Endodermal cell (in vitro differentiated cells): ENCODE measurements at regions not wholly inside any gene's neighbourhood (a gene's known extent, or its start where the extent isn't known, plus 50 kb on each side); places are given as distances from the start of the nearest gene placed in this dataset.
A peak's percentile ranks its signal among the peaks of the same experiment; 100 is the strongest.

Experiments
- DNase-seq: peaks from one replicate; pipeline ENCODE4 v3.0.0-alpha.2; 2017
- H3K27ac ChIP-seq: 2 replicates; pipeline ENCODE4 v1.5.1; 2013; ENCODE audit warnings: mild to moderate bottlenecking, low read depth, low read length, moderate library complexity
- H3K27me3 ChIP-seq: 2 replicates; pipeline ENCODE4 v1.6.1; 2013; ENCODE audit warnings: mild to moderate bottlenecking, low read length, moderate library complexity; ENCODE audit not compliant: insufficient read depth, control insufficient read depth, poor library complexity, severe bottlenecking
- H3K36me3 ChIP-seq: 2 replicates; pipeline ENCODE4 v1.7.0; 2013; ENCODE audit warnings: mild to moderate bottlenecking, low read length, moderate library complexity; ENCODE audit not compliant: control insufficient read depth, insufficient read depth
- H3K4me1 ChIP-seq: one replicate; pipeline ENCODE4 v1.7.0; 2013; ENCODE audit warnings: low read length; ENCODE audit not compliant: control insufficient read depth, insufficient read depth
- H3K4me3 ChIP-seq: 2 replicates; pipeline ENCODE4 v1.5.1; 2013; ENCODE audit warnings: mild to moderate bottlenecking, low read length, moderate library complexity
- H3K9ac ChIP-seq: 2 replicates; pipeline ENCODE4 v1.6.1; 2013; ENCODE audit warnings: mild to moderate bottlenecking, low read length, moderate library complexity; ENCODE audit not compliant: poor library complexity, severe bottlenecking; ENCODE audit errors: extremely low read depth
- H3K9me3 ChIP-seq: 2 replicates; pipeline ENCODE4 v1.6.1; 2013; ENCODE audit warnings: mild to moderate bottlenecking, low read length, moderate library complexity; ENCODE audit not compliant: control insufficient read depth
- H3K27ac Mint-ChIP-seq: 2 replicates; pipeline ENCODE4 v1.8.0; 2020; ENCODE audit warnings: mixed read lengths
- H3K27me3 Mint-ChIP-seq: 2 replicates; pipeline ENCODE4 v1.8.0; 2021; ENCODE audit warnings: mild to moderate bottlenecking, mixed read lengths; ENCODE audit not compliant: insufficient read depth
- H3K36me3 Mint-ChIP-seq: 2 replicates; pipeline ENCODE4 v1.8.0; 2020; ENCODE audit warnings: low read depth, mixed read lengths
- H3K4me1 Mint-ChIP-seq: 2 replicates; pipeline ENCODE4 v1.8.0; 2020; ENCODE audit warnings: mixed read lengths
- H3K4me3 Mint-ChIP-seq: 2 replicates; pipeline ENCODE4 v1.8.0; 2020; ENCODE audit warnings: mild to moderate bottlenecking, moderate library complexity, mixed read lengths
- H3K9me3 Mint-ChIP-seq: 2 replicates; pipeline ENCODE4 v1.8.0; 2020; ENCODE audit warnings: mild to moderate bottlenecking, mixed read lengths
- WGBS, 2 experiments: methylation state at CpG; one replicate each; pipeline versions ENCODE4 v1.1.5 to v1.1.7; 2013; ENCODE audit warnings: missing lambda C conversion rate in 2 of 2, mixed read lengths in 1 of 2; ENCODE audit not compliant: insufficient coverage in 1 of 2, insufficient read length in 1 of 2; 5-methylcytosine and 5-hydroxymethylcytosine counted together
- TF ChIP-seq, protein P1 (sequence below): fragments of 200-600 bp; sonication (generic); conservative IDR thresholded peaks from 2 replicates; pipeline ENCODE4 v1.5.0; 2021; ENCODE audit warnings: antibody characterized with exemption, mild to moderate bottlenecking

DNA sequence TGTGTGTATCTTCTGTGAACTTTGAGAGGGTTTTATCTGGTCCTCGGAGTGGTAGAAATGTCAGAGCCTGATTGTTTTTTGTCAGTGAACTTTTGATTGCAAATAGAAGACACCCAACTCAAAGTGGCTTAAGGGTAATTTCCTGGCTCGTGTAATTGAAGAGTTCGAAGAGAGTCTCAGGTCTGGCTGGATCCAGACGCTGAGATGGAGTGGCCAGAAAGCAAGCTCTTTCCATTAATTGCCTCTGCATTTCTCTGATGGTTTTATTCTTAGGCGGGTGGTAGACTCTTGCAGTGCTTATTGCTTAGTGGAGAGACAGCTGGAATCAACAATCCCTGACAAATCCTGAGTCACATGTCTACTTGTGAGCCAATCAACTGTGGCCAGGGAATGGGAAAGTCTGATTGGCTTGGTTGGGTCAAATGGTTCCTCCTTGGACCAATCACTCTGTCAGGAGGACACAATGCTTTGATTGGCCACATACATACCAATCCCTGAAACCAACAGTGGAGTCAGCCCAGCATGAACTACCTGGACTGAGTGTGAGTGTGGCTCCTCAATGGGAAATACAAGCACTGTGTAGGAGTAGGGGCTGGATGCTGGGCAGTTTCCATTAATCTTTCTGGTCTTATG, 330.5 kb downstream of the AACS start:
- H3K27ac ChIP-seq = no peak overlapping the region
- peaks cover 3% of the 10 kb centered on the region for H3K36me3 Mint-ChIP-seq
- peaks cover 3% of the 10 kb centered on the region for H3K27me3 Mint-ChIP-seq
- no peak overlapping the region for H3K4me3 Mint-ChIP-seq
- no peak overlapping the region for H3K4me3 ChIP-seq
- H3K9ac ChIP-seq = no peak overlapping the region
- H3K27ac Mint-ChIP-seq = no peak overlapping the region
- TF ChIP-seq, protein P1, sequence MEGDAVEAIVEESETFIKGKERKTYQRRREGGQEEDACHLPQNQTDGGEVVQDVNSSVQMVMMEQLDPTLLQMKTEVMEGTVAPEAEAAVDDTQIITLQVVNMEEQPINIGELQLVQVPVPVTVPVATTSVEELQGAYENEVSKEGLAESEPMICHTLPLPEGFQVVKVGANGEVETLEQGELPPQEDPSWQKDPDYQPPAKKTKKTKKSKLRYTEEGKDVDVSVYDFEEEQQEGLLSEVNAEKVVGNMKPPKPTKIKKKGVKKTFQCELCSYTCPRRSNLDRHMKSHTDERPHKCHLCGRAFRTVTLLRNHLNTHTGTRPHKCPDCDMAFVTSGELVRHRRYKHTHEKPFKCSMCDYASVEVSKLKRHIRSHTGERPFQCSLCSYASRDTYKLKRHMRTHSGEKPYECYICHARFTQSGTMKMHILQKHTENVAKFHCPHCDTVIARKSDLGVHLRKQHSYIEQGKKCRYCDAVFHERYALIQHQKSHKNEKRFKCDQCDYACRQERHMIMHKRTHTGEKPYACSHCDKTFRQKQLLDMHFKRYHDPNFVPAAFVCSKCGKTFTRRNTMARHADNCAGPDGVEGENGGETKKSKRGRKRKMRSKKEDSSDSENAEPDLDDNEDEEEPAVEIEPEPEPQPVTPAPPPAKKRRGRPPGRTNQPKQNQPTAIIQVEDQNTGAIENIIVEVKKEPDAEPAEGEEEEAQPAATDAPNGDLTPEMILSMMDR = no peak
- H3K27me3 ChIP-seq = no peaks in the 10 kb centered on the region
- no peaks in the 10 kb centered on the region for H3K4me1 ChIP-seq
- H3K9me3 Mint-ChIP-seq = peaks cover 10% of the 10 kb centered on the region
- no peaks in the 10 kb centered on the region for H3K4me1 Mint-ChIP-seq
- WGBS, 2 experiments = 87 to 96% methylated on average over 4 to 5 of the region's 5 CpGs
- H3K9me3 ChIP-seq = peaks cover 9% of the 10 kb centered on the region
- H3K36me3 ChIP-seq = no peaks in the 10 kb centered on the region
- no peak for DNase-seq

DNA sequence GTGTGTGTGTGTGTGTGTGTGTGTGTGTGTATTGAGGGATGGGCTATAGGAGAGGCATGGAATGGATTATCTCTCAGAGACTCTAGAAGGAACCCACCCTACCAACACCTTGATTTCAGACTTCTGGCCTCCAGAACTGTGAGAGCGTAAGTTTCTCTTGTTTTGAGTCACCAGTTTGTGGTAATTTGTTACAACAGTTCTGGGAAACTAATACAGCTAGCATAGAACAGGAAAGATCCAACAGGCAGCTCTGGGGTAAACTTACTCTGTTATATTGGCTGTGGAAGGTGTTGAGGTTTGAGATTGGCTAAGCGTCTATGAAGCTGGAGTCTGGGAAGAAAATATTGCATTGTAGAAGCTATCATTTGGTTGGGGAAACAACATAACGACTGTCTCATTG, 334.3 kb downstream of the AACS start:
- Mint-ChIP-seq H3K9me3 (peaks cover 15% of the 10 kb centered on the region), H3K27me3 (peaks cover 9% of the 10 kb centered on the region), H3K4me3 (no peak overlapping the region), H3K27ac (no peak overlapping the region), H3K4me1 (no peaks in the 10 kb centered on the region), H3K36me3 (peaks cover 5% of the 10 kb centered on the region)
- no peak for DNase-seq
- H3K4me1 ChIP-seq = no peaks in the 10 kb centered on the region
- no peak overlapping the region for H3K4me3 ChIP-seq
- TF ChIP-seq, protein P1 = no peak
- 87 to 90% methylated on average over 2 to 3 of the region's 3 CpGs for WGBS, 2 experiments
- no peaks in the 10 kb centered on the region for H3K27me3 ChIP-seq
- H3K9me3 ChIP-seq = peaks cover 26% of the 10 kb centered on the region
- no peaks in the 10 kb centered on the region for H3K36me3 ChIP-seq
- H3K9ac ChIP-seq = no peak overlapping the region
- H3K27ac ChIP-seq = no peak overlapping the region

DNA sequence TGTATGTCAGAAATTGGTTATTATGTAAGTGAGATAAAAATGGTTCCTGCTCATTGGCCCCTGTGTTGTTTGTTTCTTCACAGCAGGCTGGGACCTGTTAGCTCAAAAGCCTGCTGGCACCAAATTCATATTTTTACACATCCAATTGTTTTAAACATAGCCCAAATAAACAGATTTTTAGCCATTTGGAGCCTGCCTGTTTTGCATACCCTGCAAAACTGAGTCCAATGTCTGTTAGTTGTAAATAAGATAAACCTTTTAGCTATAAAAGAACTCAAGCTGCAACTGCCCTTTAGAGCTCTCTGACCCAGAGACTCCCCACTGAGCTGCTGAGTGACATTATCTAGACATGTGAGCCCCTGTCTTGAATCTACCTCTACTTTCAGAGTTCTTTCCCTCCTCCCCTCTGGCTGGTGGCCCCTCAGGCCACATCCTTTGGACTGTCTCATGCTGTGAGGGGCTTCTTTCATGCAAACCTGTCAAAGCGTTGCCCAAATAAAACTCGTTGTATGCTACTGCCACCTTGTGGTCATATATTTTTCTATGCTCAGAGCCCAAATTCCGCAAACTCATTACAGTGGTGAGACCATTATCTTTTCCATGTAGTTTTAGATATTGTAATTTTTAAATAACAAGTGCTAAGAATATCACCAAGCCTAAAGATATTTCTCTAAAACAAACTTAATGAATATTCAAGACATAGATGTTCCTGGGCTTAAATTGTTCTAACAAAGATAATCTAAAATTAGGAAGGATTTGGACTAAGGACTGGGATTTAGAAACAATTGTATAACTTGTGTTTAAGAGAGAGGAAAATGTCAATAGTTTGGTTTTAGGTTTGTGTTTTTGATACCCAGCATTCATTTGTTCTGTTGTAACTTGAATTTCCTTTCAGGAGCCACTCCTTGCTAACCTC, 337.9 kb downstream of the AACS start:
- Mint-ChIP-seq H3K36me3 (peaks cover 2% of the 10 kb centered on the region), H3K27ac (no peak overlapping the region)
- DNase-seq = peak; percentile 90

More for the DNA sequence above, 337.9 kb downstream of the AACS start:
- Histone ChIP-seq H3K27ac (no peak overlapping the region), H3K27me3 (no peaks in the 10 kb centered on the region), H3K9ac (no peak overlapping the region), H3K4me1 (peaks cover 13% of the 10 kb centered on the region), H3K36me3 (no peaks in the 10 kb centered on the region), H3K4me3 (peak overlapping the region; percentile 26), H3K9me3 (peaks cover 26% of the 10 kb centered on the region)
- Mint-ChIP-seq H3K27me3 (peaks cover 16% of the 10 kb centered on the region), H3K4me3 (no peak overlapping the region), H3K9me3 (peaks cover 12% of the 10 kb centered on the region), H3K4me1 (peaks cover 14% of the 10 kb centered on the region)
- WGBS, 2 experiments = 25% methylated on average over 3 of the region's 3 CpGs; no CpG with 5 or more reads in 1 of the 2 experiments
- TF ChIP-seq, protein P1 = peak; percentile 89
